ENCODE measurements at regions not wholly inside any gene's neighbourhood (a gene's known extent, or its start where the extent isn't known, plus 50 kb on each side); places are given as distances from the start of the nearest gene placed in this dataset.
"Not testable (repeated sequence)": the region's sequence is repeated elsewhere in the genome, so short reads cannot be mapped to it uniquely, and the experiment has no call there.

- DNase-seq (ENCODE audit: low read depth), result no peak
Measured at GRCh38 chr2:11922294-11922693, 175.9 kb downstream of the LPIN1 start.

- no peak for DNase-seq (ENCODE audit: low read depth)
Measured at GRCh38 chr2:11923935-11924334, 177.5 kb downstream of the LPIN1 start.

GRCh38 chr2:11925295-11926066 is 179.0 kb downstream of the LPIN1 start:
- DNase-seq (ENCODE audit: low read depth), result no peak

- no peak for DNase-seq (ENCODE audit: low read depth)
Measured at GRCh38 chr2:11930211-11930761, 183.9 kb downstream of the LPIN1 start.

GRCh38 chr2:11932048-11932512 is 185.6 kb downstream of the LPIN1 start:
- no peak for DNase-seq (ENCODE audit: low read depth)

- no peak for DNase-seq (ENCODE audit: low read depth)
Measured at GRCh38 chr2:11932962-11933361, 186.5 kb downstream of the LPIN1 start.

- DNase-seq (ENCODE audit: low read depth), result no peak
Measured at GRCh38 chr2:11933854-11934253, 187.4 kb downstream of the LPIN1 start.

GRCh38 chr2:11936761-11937160 is 190.3 kb downstream of the LPIN1 start:
- no peak for DNase-seq (ENCODE audit: low read depth)

GRCh38 chr2:11938196-11938595 is 191.8 kb downstream of the LPIN1 start:
- DNase-seq (ENCODE audit: low read depth), result no peak

- DNase-seq (ENCODE audit: low read depth), result no peak
Measured at GRCh38 chr2:11939523-11939922, 193.1 kb downstream of the LPIN1 start.

GRCh38 chr2:11940121-11940743 is 193.8 kb downstream of the LPIN1 start:
- DNase-seq (ENCODE audit: low read depth), result no peak

GRCh38 chr2:11940799-11941198 is 194.4 kb downstream of the LPIN1 start:
- DNase-seq (ENCODE audit: low read depth), result no peak

GRCh38 chr2:11941201-11942177 is 195.1 kb downstream of the LPIN1 start:
- DNase-seq (ENCODE audit: low read depth), result no peak

GRCh38 chr2:11942178-11942569 is 195.7 kb downstream of the LPIN1 start:
- DNase-seq (ENCODE audit: low read depth), result no peak

GRCh38 chr2:11944311-11944710 is 197.9 kb downstream of the LPIN1 start:
- DNase-seq (ENCODE audit: low read depth), result no peak

GRCh38 chr2:11945139-11946126 is 199.0 kb downstream of the LPIN1 start:
- DNase-seq (ENCODE audit: low read depth), result no peak

- DNase-seq (ENCODE audit: low read depth), result no peak
Measured at GRCh38 chr2:11947956-11948355, 201.5 kb downstream of the LPIN1 start.

GRCh38 chr2:11949732-11950523 is 203.5 kb downstream of the LPIN1 start:
- DNase-seq (ENCODE audit: low read depth), result no peak

- DNase-seq (ENCODE audit: low read depth), result no peak
Measured at GRCh38 chr2:11950896-11951295, 204.5 kb downstream of the LPIN1 start.

GRCh38 chr2:11951492-11951891 is 205.1 kb downstream of the LPIN1 start:
- not testable (repeated sequence) for DNase-seq (ENCODE audit: low read depth)

Measured in forelimb muscle (tissue), 1 donor.